ENCODE measurements at regions not wholly inside any gene's neighbourhood (a gene's known extent, or its start where the extent isn't known, plus 50 kb on each side); places are given as distances from the start of the nearest gene placed in this dataset.
"Not testable (repeated sequence)": the region's sequence is repeated elsewhere in the genome, so short reads cannot be mapped to it uniquely, and the experiment has no call there.

GRCh38 chr15:38750786-38751185 lies 186.2 kb upstream of the RASGRP1 start:
- no peak for DNase-seq

GRCh38 chr15:38755718-38756117 lies 191.1 kb upstream of the RASGRP1 start:
- DNase-seq = no peak

- no peak for DNase-seq
Measured at GRCh38 chr15:38756441-38756840, 191.8 kb upstream of the RASGRP1 start.

GRCh38 chr15:38758043-38758442 lies 193.4 kb upstream of the RASGRP1 start:
- no peak for DNase-seq

GRCh38 chr15:38761681-38762080 lies 197.1 kb upstream of the RASGRP1 start:
- no peak for DNase-seq

- DNase-seq = no peak
Measured at GRCh38 chr15:38768970-38769369, 204.4 kb upstream of the RASGRP1 start.

GRCh38 chr15:38769492-38769891 lies 204.9 kb upstream of the RASGRP1 start:
- no peak for DNase-seq

GRCh38 chr15:38774076-38774475 lies 209.5 kb upstream of the RASGRP1 start:
- DNase-seq = not testable (repeated sequence)

- no peak for DNase-seq
Measured at GRCh38 chr15:38781196-38781595, 216.6 kb upstream of the RASGRP1 start.

GRCh38 chr15:38782156-38782555 lies 217.5 kb upstream of the RASGRP1 start:
- no peak for DNase-seq

- DNase-seq = no peak
Measured at GRCh38 chr15:38788918-38789317, 224.3 kb upstream of the RASGRP1 start.

- DNase-seq = no peak
Measured at GRCh38 chr15:38789566-38789965, 225.0 kb upstream of the RASGRP1 start.

- DNase-seq = no peak
Measured at GRCh38 chr15:38793206-38793810, 228.7 kb upstream of the RASGRP1 start.

GRCh38 chr15:38795471-38796245 lies 231.0 kb upstream of the RASGRP1 start:
- DNase-seq = no peak

- DNase-seq = no peak
Measured at GRCh38 chr15:38796589-38796988, 232.0 kb upstream of the RASGRP1 start.

- not testable (repeated sequence) for DNase-seq
Measured at GRCh38 chr15:38797506-38797905, 232.9 kb upstream of the RASGRP1 start.

GRCh38 chr15:38799202-38799601 lies 234.6 kb upstream of the RASGRP1 start:
- DNase-seq = not testable (repeated sequence)

GRCh38 chr15:38809621-38810020 lies 245.0 kb upstream of the RASGRP1 start:
- no peak for DNase-seq

- no peak for DNase-seq
Measured at GRCh38 chr15:38810686-38811085, 246.1 kb upstream of the RASGRP1 start.

GRCh38 chr15:38814254-38814653 lies 249.6 kb upstream of the RASGRP1 start:
- DNase-seq = not testable (repeated sequence)

GRCh38 chr15:38814891-38815290 lies 250.3 kb upstream of the RASGRP1 start:
- DNase-seq = no peak

- peak; percentile 46 for DNase-seq
Measured at GRCh38 chr15:38817427-38818156, 253.0 kb upstream of the RASGRP1 start.

- no peak for DNase-seq
Measured at GRCh38 chr15:38818157-38818790, 253.7 kb upstream of the RASGRP1 start.

Measured in NCI-H1048 (cell line).